ENCODE measurements at regions not wholly inside any gene's neighbourhood (a gene's known extent, or its start where the extent isn't known, plus 50 kb on each side); places are given as distances from the start of the nearest gene placed in this dataset.

DNA sequence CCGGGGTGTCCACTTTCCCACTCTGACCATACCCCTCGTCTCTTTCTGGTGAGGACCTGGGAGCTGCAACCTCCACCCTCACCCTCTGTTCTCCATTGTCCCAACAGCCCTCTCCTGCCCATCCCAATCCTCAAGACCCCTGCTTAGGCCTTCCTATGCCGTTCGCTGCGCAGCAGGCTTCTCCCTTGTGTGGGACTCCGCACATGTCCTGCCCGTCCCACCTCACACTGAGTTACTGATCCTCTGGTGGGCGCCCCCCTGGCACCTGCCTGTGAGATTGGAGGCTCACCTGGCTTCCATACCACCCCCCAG lies 119.5 kb upstream of the SNTG2 start:
- DNase-seq (ENCODE audit: low read depth), result no peak

DNA sequence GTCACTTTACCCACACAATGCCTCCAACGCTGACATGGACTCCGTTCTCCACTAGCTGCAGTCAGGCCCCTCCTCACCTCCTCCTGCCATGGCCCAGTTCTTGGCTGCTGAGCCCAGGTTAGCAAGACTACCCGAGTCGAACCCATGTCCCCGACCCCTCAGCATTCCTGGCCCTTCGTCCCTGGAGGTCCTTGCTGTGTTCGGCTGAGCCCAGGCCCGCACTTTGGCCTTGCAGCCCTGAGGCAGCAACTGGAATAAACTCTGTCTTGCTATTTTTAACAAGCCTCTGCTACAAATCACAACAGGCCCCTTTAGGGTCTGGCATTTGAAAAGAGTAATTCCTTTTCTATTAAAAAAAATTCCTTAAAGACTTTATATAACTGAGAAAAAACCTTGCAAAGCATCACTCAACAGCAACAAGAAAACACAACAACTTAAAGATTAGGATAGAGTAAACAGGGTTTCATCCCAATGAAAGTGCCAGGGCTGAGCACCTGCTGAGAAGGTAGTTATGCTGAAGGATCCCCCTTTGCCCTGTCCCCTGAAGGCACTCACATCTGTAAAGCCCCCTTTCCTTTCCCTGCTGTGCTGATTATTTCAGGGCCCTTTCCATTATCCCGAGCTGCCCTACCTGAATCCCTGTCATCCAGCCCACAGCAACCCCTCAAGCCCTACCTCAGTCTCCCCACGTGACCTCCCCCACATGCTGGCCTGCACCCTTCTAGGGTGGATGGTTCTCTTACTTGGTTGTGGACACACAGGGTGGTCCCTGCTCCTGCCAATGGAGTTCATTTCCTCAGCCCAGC lies 120.0 kb upstream of the SNTG2 start:
- no peak for DNase-seq (ENCODE audit: low read depth)

DNA sequence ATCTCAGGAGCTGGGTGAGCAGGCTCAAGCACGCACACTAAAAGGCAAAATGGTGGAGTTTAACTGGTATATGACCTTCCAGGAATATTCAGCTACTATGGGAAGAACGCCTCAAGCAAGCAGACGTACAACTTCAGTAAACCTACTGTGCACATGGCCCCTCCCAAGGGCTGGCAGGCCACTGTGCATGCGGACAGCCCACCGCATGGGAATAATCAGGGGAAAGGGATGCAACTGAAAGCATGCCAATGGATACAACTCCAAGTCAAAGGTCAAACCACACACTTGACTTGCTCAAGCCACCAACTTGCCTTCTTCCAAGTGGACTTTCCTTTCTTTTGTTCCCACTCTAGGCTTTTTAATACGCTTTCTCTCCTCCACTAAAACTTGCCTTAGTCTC lies 121.6 kb upstream of the SNTG2 start:
- no peak for DNase-seq (ENCODE audit: low read depth)

DNA sequence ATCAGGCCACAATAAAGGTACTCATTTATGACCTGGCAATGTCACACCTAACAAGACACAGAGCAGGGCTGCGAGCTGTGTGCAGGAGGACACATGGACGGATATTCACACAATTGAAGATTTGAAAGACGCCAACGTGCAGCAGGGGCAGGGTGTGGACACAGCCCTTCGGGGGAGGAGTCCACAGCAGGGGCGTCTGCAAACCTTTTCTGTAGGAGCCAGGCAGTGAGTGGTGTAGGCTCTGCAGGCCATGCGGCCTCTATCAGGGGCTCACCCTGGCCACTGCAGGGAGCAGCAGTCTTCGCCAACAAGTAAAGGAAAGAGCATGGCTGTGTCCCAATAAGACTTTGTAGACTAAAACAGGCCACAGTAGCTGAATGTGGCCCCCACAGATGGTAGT lies 125.7 kb upstream of the SNTG2 start:
- no peak for DNase-seq (ENCODE audit: low read depth)

DNA sequence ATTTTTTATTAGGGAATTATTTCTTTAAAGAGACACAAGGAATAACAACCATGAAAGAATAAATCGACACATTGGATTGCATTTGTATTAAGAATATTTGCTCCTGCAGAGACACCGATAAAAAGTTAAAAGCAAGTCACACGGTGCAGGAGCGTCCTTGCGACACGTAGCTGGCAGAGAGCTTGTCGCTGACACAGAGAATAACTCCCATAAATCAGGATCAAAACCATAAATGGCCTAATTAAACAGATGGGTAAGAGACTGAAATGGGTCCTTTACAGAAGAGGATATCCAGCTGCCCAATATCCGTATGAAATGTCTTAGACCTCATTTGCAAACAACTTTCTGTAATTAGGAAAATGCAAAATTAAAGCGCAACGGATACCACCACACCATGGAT lies 126.1 kb upstream of the SNTG2 start:
- no peak for DNase-seq (ENCODE audit: low read depth)

DNA sequence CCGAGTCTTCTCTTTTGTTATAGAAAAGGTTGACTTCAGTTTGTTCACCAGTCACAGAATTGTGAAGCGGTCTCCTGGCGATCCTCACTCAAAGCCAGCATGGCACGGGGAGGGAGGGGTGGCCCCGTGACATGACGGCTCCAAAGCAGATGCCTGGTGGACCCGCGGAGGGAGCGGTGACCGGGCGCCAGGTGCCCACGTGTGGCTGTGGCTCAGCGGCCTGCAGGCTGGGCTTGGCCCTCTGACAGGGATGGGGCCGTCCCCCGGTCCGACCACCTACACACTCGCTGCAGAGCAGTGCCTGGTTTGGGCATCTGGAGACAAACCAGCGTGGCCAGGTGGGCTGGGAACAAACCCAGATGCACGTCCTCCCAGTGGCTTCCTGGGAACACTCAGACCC lies 129.1 kb upstream of the SNTG2 start:
- DNase-seq (ENCODE audit: low read depth), result no peak

DNA sequence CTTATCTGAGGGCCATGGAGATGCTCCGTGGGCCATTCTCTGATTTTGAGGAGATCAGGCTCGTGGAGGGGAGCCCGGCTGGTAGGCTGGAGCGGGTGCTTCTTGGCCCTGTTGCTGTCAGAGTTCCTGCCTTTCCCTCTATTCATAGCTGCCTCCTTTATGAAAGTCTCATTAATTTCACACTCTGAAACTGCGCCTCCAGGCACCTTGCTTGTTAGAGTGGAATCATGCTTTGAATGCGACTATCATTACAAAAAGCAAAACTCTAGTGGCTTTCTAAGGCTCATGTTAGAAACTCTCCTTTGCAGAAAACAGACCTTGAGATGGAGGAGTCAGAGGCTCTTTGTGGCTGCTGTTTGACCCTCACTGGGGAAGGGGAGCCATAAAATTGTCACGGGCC lies 131.0 kb upstream of the SNTG2 start:
- no peak for DNase-seq (ENCODE audit: low read depth)

DNA sequence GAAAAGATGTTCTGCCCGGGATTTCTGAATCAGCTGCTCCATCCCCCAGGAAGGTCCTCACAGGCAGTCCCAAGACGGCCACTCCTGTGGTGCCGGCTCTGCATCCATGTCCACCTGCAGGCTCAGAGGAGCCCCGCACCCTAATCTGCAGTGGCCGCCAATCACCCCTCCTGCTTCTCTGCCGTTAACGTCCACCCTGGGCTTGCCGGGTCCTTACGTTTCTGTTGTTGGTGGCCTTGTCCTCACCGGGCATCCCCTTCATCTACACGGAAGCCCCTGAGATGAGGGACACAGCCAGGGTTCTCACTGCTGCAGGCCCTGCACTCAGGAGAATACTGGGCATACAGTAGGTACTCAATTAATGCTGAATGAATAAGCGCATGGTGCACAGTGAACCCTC lies 131.5 kb upstream of the SNTG2 start:
- no peak for DNase-seq (ENCODE audit: low read depth)

DNA sequence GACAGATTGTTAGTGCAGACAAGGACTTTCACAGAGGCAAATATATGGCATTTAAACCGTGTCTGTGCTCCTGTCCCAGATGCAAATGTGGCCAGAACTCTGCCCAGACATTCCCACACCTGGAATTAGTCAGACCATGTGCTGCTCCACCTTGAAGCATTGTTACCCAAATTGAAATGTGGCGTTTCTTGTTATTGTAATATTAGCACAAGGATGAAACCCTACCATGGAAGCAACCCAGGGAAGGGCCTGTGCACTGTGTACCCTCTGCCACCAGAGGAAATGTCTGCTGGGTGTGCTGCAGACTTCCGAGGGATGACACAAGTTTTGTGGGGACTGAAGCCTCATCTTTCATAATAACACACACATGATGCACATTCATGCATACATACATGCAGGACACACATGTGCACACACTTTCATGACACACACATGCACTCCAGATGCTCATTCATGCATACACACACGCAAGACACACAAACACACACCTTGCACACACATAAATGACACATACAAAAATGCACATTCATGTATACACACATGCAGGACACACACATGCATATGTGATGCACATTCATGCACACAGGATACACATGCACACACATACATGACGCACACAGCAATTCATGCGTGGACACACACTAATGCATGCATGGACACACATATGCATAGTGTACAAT lies 133.2 kb upstream of the SNTG2 start:
- no peak for DNase-seq (ENCODE audit: low read depth)

DNA sequence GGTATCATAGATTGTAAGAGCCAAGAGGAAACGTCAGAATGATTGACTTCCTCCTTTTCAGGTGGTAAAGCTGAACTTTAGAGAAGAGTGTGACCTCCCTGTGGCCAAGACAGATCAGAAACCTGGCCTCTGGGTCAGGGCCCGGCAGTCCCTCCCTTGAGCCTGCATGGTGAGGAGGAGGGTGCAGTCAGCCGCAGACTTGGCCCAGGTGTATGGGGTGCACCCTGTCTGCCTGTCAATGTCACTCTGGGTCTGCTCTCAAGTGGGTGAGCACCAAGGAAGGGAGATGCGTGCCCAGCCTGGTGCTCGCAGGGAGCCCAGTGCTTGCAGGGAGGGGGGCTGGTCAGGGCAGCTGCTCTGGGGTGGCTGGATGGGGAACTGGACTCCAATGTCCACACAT lies 134.4 kb upstream of the SNTG2 start:
- no peak for DNase-seq (ENCODE audit: low read depth)

DNA sequence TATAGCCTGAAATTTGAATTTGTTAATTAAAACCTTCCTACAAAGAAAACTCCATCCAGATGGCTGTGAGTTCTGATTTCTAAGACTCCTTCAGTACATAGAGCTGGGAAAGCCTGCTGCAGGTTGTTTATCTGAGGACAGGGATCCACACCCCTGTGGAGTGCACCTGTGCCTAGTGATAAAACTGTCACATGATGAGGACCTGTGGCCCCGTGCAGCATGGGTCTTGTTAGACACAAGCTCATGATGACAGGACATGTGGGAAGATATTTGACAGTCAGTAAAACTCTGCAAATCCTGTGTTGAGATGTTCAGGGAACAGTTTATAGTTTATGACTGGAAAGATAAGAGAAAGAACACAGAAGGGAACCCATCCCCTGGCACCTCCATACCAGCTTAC lies 133.2 kb upstream of the TMEM18 start:
- DNase-seq (ENCODE audit: low read depth), result no peak

DNA sequence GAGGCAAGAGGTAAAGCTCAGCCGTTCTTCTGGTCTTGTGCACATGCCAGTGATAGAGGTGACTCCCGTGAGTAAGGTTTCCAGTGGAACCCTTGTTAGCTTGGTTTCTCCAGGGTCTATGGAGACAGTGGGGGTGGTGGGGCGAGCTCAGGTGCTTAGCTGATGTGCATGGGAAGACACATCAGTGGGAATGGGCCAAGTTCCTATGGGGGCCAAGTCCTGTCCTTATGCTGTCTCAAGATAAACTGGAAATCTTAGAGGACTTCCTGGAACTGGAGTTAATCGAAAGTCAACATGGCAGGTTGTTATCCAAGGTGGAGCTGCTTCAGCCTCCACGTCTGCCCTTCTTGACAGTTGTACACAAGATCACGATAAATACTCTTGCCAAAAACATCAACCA lies 130.1 kb upstream of the TMEM18 start:
- no peak for DNase-seq (ENCODE audit: low read depth)

DNA sequence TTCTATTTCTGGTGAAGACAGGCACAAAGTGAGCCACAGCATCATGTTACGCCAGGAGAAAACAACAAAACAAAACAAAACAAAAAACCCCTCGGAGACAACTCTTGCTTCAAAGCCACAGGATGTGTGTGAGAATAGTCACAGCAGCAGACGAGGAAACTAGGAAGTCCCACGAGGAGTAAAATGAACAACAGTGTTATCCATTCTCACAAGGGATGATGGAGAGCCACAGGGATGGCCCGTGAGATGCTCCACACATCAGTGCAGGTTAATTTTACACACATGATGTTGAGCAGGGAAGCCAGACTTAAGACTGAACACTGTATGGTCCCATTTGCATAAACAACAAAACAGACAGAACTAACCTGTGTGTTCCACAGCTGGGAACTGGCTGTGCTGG lies 128.5 kb upstream of the TMEM18 start:
- DNase-seq (ENCODE audit: low read depth), result no peak

DNA sequence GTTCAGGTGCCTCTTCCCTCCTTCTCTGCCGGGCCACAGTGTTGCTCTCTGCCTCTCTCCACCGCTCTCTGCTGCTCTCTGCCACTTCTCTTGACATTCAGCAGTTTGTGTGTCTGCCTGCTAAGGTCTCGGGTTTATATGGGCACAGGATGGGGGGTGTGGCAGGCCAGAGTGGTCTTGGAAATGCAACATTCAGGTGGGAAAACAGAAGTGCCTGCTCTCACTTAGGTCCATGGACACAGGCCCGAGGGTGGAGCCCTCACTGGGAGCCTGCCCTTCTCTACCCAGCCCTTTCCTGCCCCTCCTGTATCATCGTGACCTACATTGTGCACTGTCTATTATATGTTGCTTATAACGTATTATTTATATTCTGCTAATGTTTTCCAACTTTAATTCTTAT lies 120.8 kb upstream of the TMEM18 start:
- no peak for DNase-seq (ENCODE audit: low read depth)

DNA sequence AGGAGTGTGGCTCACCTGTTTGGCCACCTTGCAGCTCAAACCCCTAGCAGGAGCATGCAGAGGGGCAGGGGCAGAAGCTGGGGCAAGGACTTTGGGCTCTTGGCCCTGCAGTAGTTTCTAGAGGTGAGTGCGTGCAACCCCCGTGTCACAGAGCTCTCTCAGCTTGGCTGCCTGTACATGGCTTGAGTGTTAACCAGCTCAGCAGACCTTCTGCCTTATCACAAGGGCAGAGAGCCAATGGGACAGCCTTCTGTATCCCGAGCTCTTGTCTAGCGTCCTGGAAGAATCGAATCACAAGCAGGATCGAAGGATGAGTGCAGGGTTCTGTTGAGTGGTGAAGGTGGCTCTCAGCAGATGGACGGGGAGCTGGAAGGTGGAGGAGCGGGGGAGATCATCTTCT lies 120.3 kb upstream of the TMEM18 start:
- no peak for DNase-seq (ENCODE audit: low read depth)

DNA sequence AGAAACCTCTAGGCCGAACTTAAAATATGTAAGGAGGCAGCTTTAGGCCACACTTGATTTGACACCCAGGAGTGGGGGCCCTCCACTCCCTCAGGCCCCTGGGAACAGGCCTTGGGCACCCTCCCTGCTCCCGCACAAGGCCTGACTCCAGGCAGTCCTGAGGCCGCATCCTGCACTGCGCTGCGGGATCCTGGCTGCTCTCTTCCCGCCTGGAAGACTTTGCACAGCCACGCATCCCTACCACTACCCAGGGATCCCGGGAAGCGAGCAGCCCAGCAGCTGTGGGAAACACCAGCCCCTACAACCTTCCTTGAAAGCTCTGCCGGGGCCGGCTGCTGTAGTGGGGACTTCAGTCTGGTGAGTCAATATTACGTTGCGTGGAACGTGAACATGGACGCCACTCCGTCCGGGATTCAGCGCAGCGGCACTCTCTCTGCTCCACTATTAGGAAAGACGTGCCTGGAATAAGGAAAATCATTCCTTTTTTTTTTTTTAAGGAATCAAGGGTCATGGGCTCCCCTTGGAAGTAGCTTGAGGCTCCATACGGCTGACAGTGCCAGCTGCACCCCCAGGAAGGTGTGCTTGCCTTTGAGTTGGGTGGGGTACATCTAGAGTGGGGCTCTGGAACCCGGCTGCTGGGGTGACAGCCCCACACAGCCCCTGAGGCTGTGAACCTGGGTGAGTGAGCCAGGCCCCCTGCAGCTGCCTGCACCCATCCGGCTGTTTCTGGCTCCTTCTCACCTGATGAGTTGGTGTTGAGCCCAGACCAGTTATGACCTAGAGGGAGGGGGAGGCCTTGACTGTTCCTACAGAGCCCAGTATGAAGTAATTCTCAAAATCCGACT lies 119.2 kb upstream of the TMEM18 start:
- DNase-seq (ENCODE audit: low read depth), result no peak

DNA sequence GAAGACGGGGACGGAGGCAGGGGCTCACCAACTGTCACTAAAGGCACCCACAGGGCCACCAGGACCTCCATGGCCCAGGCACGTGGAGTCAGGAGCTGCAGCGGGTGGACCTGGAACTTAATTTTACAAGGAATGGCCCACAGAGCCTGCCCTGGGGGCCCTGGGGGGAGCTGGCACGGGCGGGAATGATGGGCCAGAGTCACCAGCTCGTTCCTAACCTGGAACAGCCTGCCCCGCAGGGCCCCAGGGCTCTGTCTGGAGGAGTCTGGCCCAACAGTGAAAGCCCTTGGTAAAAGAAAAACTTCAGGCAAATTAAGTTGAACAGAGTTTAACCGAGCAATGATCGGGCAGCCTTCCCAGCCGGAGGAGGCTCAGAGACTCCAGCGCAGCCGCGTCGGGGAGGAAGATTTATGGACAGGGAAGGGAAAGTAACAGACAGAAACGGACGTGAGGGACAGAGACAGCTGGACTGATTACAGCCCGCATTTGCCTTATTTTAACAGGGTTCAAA lies 118.4 kb upstream of the TMEM18 start:
- no peak for DNase-seq (ENCODE audit: low read depth)

DNA sequence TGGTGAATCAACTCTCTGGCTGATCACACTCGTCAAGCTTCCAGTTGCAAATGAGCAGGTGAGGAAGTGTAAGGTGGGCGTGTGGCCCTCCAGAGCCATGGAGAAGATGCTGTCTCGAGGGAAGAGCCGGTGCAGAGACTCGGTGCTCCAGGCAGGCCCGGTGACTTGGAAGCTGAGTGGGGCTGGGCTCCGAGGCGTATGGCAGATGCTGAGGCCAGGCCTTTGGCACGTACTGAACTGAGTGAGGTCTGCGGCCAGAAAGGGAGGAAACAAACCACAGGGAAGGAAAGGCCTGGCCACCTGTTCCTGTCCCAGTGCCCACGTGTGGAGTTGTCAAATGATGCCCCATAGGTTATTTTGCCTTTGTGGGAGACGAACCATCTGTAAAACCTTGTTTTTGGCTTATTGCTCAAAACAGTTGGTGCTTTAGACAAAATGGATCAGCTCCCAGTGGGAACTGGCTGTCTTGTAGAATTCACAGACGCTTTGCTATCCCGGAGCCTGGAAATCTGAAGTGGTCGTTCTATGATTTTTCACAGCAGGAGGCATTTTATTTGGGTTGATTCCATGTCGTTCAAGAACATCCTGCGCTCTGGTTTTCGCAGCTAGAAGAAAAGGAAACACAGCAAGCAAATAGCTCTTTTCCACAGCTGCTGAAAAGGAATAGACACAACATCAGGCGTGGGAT lies 117.5 kb upstream of the TMEM18 start:
- DNase-seq (ENCODE audit: low read depth), result no peak

DNA sequence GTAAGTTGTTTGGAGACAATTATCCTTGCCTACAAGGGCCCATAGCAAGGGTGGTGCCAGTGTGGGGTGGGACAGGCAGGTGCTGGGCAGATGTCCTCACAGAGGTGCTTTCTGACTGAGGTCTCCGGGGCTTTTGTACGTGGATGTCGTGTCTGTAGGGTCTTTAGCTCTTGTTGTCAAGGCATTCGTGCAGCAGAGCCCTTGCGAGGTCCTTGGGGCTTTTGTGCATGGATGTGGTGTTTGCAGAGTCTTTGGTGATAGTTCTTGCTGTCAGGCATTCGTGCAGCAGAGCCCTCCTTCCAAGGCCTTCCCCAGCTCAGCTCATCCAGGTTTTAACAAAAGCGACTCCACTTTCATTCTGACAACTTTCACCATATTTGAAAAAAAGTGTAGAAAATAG lies 116.0 kb upstream of the TMEM18 start:
- no peak for DNase-seq (ENCODE audit: low read depth)

DNA sequence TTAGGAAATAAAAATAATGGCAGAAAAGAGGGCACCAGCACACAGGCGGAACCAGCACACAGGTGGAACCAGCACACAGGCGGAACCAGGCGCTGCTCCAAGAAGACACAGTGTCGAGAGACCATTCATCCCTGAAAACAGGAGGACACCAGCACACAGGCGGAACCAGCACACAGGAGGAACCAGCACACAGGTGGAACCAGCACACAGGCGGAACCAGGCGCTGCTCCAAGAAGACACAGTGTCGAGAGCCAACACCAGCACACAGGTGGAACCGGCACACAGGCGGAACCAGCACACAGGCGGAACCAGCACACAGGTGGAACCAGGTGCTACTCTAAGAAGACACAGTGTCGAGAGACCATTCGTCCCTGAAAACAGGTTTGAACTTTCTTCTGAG lies 115.5 kb upstream of the TMEM18 start:
- no peak for DNase-seq (ENCODE audit: low read depth)

DNA sequence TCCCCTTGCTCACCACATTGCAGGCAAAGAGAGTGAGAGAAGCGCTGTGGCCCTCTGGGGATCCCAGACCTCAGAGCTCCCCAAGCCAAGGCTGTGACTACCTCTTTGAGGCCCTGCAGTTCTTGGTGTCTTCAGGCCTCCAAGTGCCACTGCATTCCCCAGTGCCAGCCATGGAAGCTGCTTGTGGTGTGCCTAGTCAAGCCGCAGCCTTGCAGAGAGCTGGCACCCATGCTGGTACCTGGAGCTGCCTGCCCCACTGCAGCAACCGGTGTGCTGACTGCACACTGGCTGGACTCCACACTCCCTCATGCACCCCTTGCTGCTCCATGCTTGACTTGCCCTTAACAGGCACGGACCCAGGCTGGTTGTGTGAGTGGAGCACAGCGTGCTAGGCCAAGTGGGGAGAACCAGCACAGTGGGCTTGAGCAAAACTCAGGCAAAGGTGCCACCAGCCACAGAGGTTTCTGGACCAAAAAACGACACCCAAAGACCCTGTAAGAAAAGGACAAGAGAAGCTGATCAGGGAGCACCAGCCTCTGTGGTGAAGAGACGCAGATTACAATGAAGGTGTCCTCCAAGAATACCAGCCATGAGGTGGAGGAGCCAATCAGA lies 113.5 kb upstream of the TMEM18 start:
- DNase-seq (ENCODE audit: low read depth), result no peak

DNA sequence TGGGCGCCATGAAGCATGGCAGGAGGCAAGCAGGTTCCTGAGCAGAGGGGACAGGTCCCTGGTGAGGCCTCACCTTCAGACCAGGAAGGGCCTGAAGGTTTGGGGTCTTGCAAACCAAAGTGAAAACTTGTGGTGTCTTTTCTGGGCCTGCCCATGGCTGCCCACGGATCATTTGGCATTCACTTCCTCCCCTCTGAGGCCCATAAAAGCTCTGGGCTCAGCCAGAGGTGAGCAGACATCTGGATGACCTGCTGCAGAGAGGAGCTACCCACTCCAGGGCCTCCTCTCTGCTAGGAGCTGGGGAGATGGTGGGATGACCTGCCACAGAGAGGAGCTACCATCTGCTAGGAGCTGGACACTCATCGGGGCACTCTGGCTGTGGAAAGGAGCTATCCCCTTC lies 112.9 kb upstream of the TMEM18 start:
- no peak for DNase-seq (ENCODE audit: low read depth)
